B cell (primary cell): ENCODE measurements at regions not wholly inside any gene's neighbourhood (a gene's known extent, or its start where the extent isn't known, plus 50 kb on each side); places are given as distances from the start of the nearest gene placed in this dataset.

Experiments
- EZH2 ChIP-seq: IDR thresholded peaks from 2 replicates; pipeline ENCODE4 v1.6.1; 2012; ENCODE audit warnings: borderline replicate concordance, low read depth, mild to moderate bottlenecking, moderate library complexity, low read length; ENCODE audit not compliant: insufficient read depth, poor library complexity, severe bottlenecking
- TF ChIP-seq, protein P1 (sequence below): fragments of 200-600 bp; IDR thresholded peaks from one replicate; pipeline ENCODE4 v1.8.0; 2022; ENCODE audit warnings: antibody characterized with exemption, mild to moderate bottlenecking

DNA sequence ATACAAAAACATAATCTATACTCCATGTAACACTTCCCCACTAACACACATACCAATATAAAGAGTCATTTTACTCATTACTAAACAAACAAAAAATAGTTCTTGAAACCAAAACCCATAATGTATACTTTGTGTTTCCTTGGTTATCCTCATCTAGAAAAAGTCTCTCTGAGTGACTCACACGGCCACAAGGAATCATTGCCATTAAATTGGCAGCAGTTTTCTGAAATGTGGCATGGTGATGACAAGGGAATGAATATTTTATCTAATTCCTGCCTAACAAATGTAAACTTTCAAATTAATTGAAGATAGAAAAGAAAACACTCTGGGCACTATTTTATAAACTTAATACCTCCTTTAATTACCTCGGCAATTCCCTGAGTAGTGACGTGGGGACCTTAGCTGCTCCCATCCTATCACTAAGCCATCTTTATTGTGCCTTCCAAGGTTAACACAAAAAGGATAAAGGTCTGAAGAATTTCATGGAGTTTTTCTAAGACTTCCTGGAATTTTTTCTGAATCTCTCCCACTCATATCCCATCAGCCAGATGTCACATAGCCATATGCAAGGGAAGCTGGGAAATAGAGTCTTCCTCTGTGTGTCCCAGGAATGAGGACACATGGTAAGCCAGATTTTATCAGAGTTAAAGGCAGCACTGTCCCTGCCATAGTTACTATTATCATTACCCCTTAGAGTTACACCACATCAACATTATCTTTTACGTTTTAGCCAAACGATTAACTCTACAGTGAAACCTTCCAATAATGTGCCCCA, 857.2 kb upstream of the TENM4 start:
- TF ChIP-seq, protein P1, sequence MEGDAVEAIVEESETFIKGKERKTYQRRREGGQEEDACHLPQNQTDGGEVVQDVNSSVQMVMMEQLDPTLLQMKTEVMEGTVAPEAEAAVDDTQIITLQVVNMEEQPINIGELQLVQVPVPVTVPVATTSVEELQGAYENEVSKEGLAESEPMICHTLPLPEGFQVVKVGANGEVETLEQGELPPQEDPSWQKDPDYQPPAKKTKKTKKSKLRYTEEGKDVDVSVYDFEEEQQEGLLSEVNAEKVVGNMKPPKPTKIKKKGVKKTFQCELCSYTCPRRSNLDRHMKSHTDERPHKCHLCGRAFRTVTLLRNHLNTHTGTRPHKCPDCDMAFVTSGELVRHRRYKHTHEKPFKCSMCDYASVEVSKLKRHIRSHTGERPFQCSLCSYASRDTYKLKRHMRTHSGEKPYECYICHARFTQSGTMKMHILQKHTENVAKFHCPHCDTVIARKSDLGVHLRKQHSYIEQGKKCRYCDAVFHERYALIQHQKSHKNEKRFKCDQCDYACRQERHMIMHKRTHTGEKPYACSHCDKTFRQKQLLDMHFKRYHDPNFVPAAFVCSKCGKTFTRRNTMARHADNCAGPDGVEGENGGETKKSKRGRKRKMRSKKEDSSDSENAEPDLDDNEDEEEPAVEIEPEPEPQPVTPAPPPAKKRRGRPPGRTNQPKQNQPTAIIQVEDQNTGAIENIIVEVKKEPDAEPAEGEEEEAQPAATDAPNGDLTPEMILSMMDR = no peak
- no peak for TF ChIP-seq EZH2
